ENCODE measurements at regions not wholly inside any gene's neighbourhood (a gene's known extent, or its start where the extent isn't known, plus 50 kb on each side); places are given as distances from the start of the nearest gene placed in this dataset.
"Not testable (repeated sequence)": the region's sequence is repeated elsewhere in the genome, so short reads cannot be mapped to it uniquely, and the experiment has no call there.

DNA sequence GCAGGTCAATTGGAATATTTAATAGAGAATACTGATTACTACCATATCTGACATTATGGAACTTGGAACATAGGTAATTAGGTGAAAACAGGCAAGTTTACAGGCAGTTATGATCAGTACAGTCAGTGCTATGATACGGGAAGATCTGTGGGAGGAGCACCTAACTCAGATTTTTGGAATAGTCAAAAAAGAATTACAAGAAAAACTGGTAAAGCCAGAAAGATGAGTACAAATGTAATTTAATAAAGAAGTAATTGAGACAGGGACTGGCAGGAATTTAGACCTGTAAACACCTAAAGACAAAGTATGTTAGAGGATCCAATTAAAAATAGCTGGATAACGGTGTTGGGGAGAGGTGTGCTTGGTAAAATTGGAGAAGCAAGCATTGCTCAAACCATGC, 206.5 kb upstream of the ANO5 start:
- ChIA-PET CTCF (interaction anchor here (1.3 kb wide), 1 partner anchor 1339 kb away, joined by 3 read pairs; no protein-coding TSS in a partner anchor), POLR2A (no interaction called here)
- no peak overlapping the region for H3K4me3 ChIP-seq (ENCODE audit: control insufficient read depth in 1 of 7, extremely low read depth in 1 of 7, insufficient read depth in 4 of 7, low read depth in 2 of 7, low read length in 6 of 7)
- WGBS (ENCODE audit: insufficient coverage): 92% methylated on average over 1 of the region's 2 CpGs
- no peaks in the 10 kb centered on the region for H3K9me3 ChIP-seq (ENCODE audit: control extremely low read depth in 1 of 5, control insufficient read depth in 4 of 5, insufficient read depth in 2 of 5, low read depth in 1 of 5, low read length in 4 of 5)
- H3K27me3 ChIP-seq (replicated peaks in 2 of 5; ENCODE audit: control insufficient read depth in 4 of 5, insufficient read depth in 5 of 5, low read length in 4 of 5): peaks cover 0 to 2% (median 0%) of the 10 kb centered on the region in 5 experiments
- no peaks in the 10 kb centered on the region for H3K4me1 ChIP-seq (ENCODE audit: control extremely low read depth in 1 of 4, control insufficient read depth in 4 of 4, insufficient read depth in 4 of 4, low read length in 3 of 4)
- DNase-seq: no peak
- H3K36me3 ChIP-seq (ENCODE audit: control insufficient read depth in 4 of 4, insufficient read depth in 4 of 4, low read length in 3 of 4): no peaks in the 10 kb centered on the region
- no peak overlapping the region for H3K27ac ChIP-seq (ENCODE audit: insufficient read depth in 1 of 2, low read depth in 1 of 2, low read length in 2 of 2, poor library complexity in 1 of 2, severe bottlenecking in 2 of 2)

GRCh38 chr11:21987261-21987660, 205.6 kb upstream of the ANO5 start:
- 88% methylated on average over 1 of the region's 1 CpG for WGBS (ENCODE audit: insufficient coverage)
- ChIA-PET CTCF (interaction anchor here (1.4 to 1.8 kb wide), 2 partner anchors 476 to 805 kb away, joined by 6 read pairs; no protein-coding TSS in a partner anchor), POLR2A (no interaction called here)
- no peak for DNase-seq
- H3K4me3 ChIP-seq (ENCODE audit: control insufficient read depth in 1 of 7, extremely low read depth in 1 of 7, insufficient read depth in 4 of 7, low read depth in 2 of 7, low read length in 6 of 7): no peak overlapping the region
- H3K36me3 ChIP-seq (ENCODE audit: control insufficient read depth in 4 of 4, insufficient read depth in 4 of 4, low read length in 3 of 4): no peaks in the 10 kb centered on the region
- H3K27me3 ChIP-seq (replicated peaks in 2 of 5; ENCODE audit: control insufficient read depth in 4 of 5, insufficient read depth in 5 of 5, low read length in 4 of 5): peaks cover 0 to 2% (median 0%) of the 10 kb centered on the region in 5 experiments
- H3K27ac ChIP-seq (ENCODE audit: insufficient read depth in 1 of 2, low read depth in 1 of 2, low read length in 2 of 2, poor library complexity in 1 of 2, severe bottlenecking in 2 of 2): no peak overlapping the region
- no peaks in the 10 kb centered on the region for H3K9me3 ChIP-seq (ENCODE audit: control extremely low read depth in 1 of 5, control insufficient read depth in 4 of 5, insufficient read depth in 2 of 5, low read depth in 1 of 5, low read length in 4 of 5)
- no peaks in the 10 kb centered on the region for H3K4me1 ChIP-seq (ENCODE audit: control extremely low read depth in 1 of 4, control insufficient read depth in 4 of 4, insufficient read depth in 4 of 4, low read length in 3 of 4)

- POLR2A ChIA-PET: no interaction called here
- peak; percentile 1 to 18 (median 11) for DNase-seq
- Histone ChIP-seq H3K4me1 (ENCODE audit: control extremely low read depth in 1 of 4, control insufficient read depth in 4 of 4, insufficient read depth in 4 of 4, low read length in 3 of 4) (no peaks in the 10 kb centered on the region), H3K4me3 (ENCODE audit: control insufficient read depth in 1 of 7, extremely low read depth in 1 of 7, insufficient read depth in 4 of 7, low read depth in 2 of 7, low read length in 6 of 7) (no peak overlapping the region), H3K27ac (ENCODE audit: insufficient read depth in 1 of 2, low read depth in 1 of 2, low read length in 2 of 2, poor library complexity in 1 of 2, severe bottlenecking in 2 of 2) (no peak overlapping the region), H3K36me3 (ENCODE audit: control insufficient read depth in 4 of 4, insufficient read depth in 4 of 4, low read length in 3 of 4) (no peaks in the 10 kb centered on the region), H3K27me3 (replicated peaks in 2 of 5; ENCODE audit: control insufficient read depth in 4 of 5, insufficient read depth in 5 of 5, low read length in 4 of 5) (no peaks in the 10 kb centered on the region), H3K9me3 (ENCODE audit: control extremely low read depth in 1 of 5, control insufficient read depth in 4 of 5, insufficient read depth in 2 of 5, low read depth in 1 of 5, low read length in 4 of 5) (no peaks in the 10 kb centered on the region)
- CTCF ChIA-PET: interaction anchor here (0.6 to 1.8 kb wide), 6 partner anchors 19 to 1342 kb away, joined by 3 to 6 read pairs (median 4); no protein-coding TSS in a partner anchor
- WGBS (ENCODE audit: insufficient coverage): 86% methylated on average over 1 of the region's 1 CpG
Measured at GRCh38 chr11:21988477-21988876, 204.4 kb upstream of the ANO5 start.

DNA sequence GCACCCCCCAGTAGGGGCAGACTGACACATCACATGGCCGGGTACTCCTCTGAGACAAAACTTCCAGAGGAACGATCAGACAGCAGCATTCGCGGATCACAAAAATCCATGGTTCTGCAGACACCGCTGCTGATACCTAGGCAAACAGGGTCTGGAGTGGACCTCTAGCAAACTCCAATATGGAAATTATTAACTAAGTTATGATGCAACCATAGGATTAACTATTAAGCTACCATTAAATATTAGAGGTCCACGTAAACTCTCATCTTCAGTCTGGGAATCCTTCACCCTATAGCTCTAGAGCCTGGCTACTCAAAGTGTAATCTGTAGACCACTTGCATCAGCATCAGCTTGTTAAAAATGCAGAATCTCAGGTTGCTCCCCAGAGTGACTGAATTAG, 191.1 kb upstream of the ANO5 start:
- POLR2A ChIA-PET; H3K4me3 ChIP-seq (ENCODE audit: control insufficient read depth in 1 of 7, extremely low read depth in 1 of 7, insufficient read depth in 4 of 7, low read depth in 2 of 7, low read length in 6 of 7); CTCF ChIA-PET: not testable (repeated sequence)

GRCh38 chr11:22006901-22007300, 186.0 kb upstream of the ANO5 start:
- no peak overlapping the region for H3K4me3 ChIP-seq (ENCODE audit: control insufficient read depth in 1 of 7, extremely low read depth in 1 of 7, insufficient read depth in 4 of 7, low read depth in 2 of 7, low read length in 6 of 7)
- H3K27ac ChIP-seq (ENCODE audit: insufficient read depth in 1 of 2, low read depth in 1 of 2, low read length in 2 of 2, poor library complexity in 1 of 2, severe bottlenecking in 2 of 2): no peak overlapping the region
- no peaks in the 10 kb centered on the region for H3K27me3 ChIP-seq (replicated peaks in 2 of 5; ENCODE audit: control insufficient read depth in 4 of 5, insufficient read depth in 5 of 5, low read length in 4 of 5)
- H3K4me1 ChIP-seq (ENCODE audit: control extremely low read depth in 1 of 4, control insufficient read depth in 4 of 4, insufficient read depth in 4 of 4, low read length in 3 of 4): no peaks in the 10 kb centered on the region
- no peaks in the 10 kb centered on the region for H3K36me3 ChIP-seq (ENCODE audit: control insufficient read depth in 4 of 4, insufficient read depth in 4 of 4, low read length in 3 of 4)
- CTCF ChIA-PET: interaction anchor here (1.3 kb wide), 1 partner anchor 865 kb away, joined by 3 read pairs; no protein-coding TSS in a partner anchor
- POLR2A ChIA-PET: no interaction called here
- DNase-seq: no peak
- no peaks in the 10 kb centered on the region for H3K9me3 ChIP-seq (ENCODE audit: control extremely low read depth in 1 of 5, control insufficient read depth in 4 of 5, insufficient read depth in 2 of 5, low read depth in 1 of 5, low read length in 4 of 5)

More for the DNA sequence above, 191.1 kb upstream of the ANO5 start:
- H3K27me3 ChIP-seq (replicated peaks in 2 of 5; ENCODE audit: control insufficient read depth in 4 of 5, insufficient read depth in 5 of 5, low read length in 4 of 5); H3K36me3 ChIP-seq (ENCODE audit: control insufficient read depth in 4 of 4, insufficient read depth in 4 of 4, low read length in 3 of 4); H3K27ac ChIP-seq (ENCODE audit: insufficient read depth in 1 of 2, low read depth in 1 of 2, low read length in 2 of 2, poor library complexity in 1 of 2, severe bottlenecking in 2 of 2); H3K4me1 ChIP-seq (ENCODE audit: control extremely low read depth in 1 of 4, control insufficient read depth in 4 of 4, insufficient read depth in 4 of 4, low read length in 3 of 4); DNase-seq; H3K9me3 ChIP-seq (ENCODE audit: control extremely low read depth in 1 of 5, control insufficient read depth in 4 of 5, insufficient read depth in 2 of 5, low read depth in 1 of 5, low read length in 4 of 5): not testable (repeated sequence)
- 100% methylated on average over 4 of the region's 6 CpGs for WGBS (ENCODE audit: insufficient coverage)

GRCh38 chr11:22031791-22032190, 161.1 kb upstream of the ANO5 start:
- H3K9me3 ChIP-seq (ENCODE audit: control extremely low read depth in 1 of 5, control insufficient read depth in 4 of 5, insufficient read depth in 2 of 5, low read depth in 1 of 5, low read length in 4 of 5): no peaks in the 10 kb centered on the region
- ChIA-PET CTCF (no interaction called here), POLR2A (no interaction called here)
- no peak overlapping the region for H3K27ac ChIP-seq (ENCODE audit: insufficient read depth in 1 of 2, low read depth in 1 of 2, low read length in 2 of 2, poor library complexity in 1 of 2, severe bottlenecking in 2 of 2)
- H3K27me3 ChIP-seq (replicated peaks in 2 of 5; ENCODE audit: control insufficient read depth in 4 of 5, insufficient read depth in 5 of 5, low read length in 4 of 5): no peaks in the 10 kb centered on the region
- H3K4me1 ChIP-seq (ENCODE audit: control extremely low read depth in 1 of 4, control insufficient read depth in 4 of 4, insufficient read depth in 4 of 4, low read length in 3 of 4): no peaks in the 10 kb centered on the region
- no peak overlapping the region for H3K4me3 ChIP-seq (ENCODE audit: control insufficient read depth in 1 of 7, extremely low read depth in 1 of 7, insufficient read depth in 4 of 7, low read depth in 2 of 7, low read length in 6 of 7)
- no peaks in the 10 kb centered on the region for H3K36me3 ChIP-seq (ENCODE audit: control insufficient read depth in 4 of 4, insufficient read depth in 4 of 4, low read length in 3 of 4)
- DNase-seq: no peak
- WGBS (ENCODE audit: insufficient coverage): no CpG with 5 or more reads among the region's 1 CpG

DNA sequence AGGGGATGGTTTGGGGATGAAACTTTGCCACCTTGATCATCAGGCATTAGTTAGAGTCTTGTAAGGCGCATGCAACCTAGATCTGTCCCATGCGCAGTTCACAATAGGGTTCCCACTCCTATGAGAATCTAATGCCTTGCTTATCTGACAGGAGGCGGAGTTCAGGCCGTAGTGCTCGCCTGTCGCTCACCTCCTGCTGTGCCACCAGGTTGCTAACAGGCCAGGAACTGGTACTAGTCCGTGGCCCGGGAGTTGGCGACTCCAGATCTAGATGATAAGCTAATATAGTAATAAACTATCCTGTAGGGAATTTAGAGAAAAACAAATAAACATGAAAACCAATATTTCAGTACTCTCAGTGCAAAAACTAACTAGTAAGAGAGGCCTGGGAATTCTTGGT, 155.4 kb upstream of the ANO5 start:
- no peaks in the 10 kb centered on the region for H3K9me3 ChIP-seq (ENCODE audit: control extremely low read depth in 1 of 5, control insufficient read depth in 4 of 5, insufficient read depth in 2 of 5, low read depth in 1 of 5, low read length in 4 of 5)
- H3K27me3 ChIP-seq (replicated peaks in 2 of 5; ENCODE audit: control insufficient read depth in 4 of 5, insufficient read depth in 5 of 5, low read length in 4 of 5): no peaks in the 10 kb centered on the region
- ChIA-PET CTCF (no interaction called here), POLR2A (no interaction called here)
- no peaks in the 10 kb centered on the region for H3K4me1 ChIP-seq (ENCODE audit: control extremely low read depth in 1 of 4, control insufficient read depth in 4 of 4, insufficient read depth in 4 of 4, low read length in 3 of 4)
- no peak overlapping the region for H3K4me3 ChIP-seq (ENCODE audit: control insufficient read depth in 1 of 7, extremely low read depth in 1 of 7, insufficient read depth in 4 of 7, low read depth in 2 of 7, low read length in 6 of 7)
- H3K27ac ChIP-seq (ENCODE audit: insufficient read depth in 1 of 2, low read depth in 1 of 2, low read length in 2 of 2, poor library complexity in 1 of 2, severe bottlenecking in 2 of 2): no peak overlapping the region
- H3K36me3 ChIP-seq (ENCODE audit: control insufficient read depth in 4 of 4, insufficient read depth in 4 of 4, low read length in 3 of 4): no peaks in the 10 kb centered on the region
- WGBS (ENCODE audit: insufficient coverage): 88% methylated on average over 6 of the region's 9 CpGs
- DNase-seq: no peak

Data from common myeloid progenitor, CD34-positive (primary cell).